HK-2 (cell line): ENCODE measurements at regions not wholly inside any gene's neighbourhood (a gene's known extent, or its start where the extent isn't known, plus 50 kb on each side); places are given as distances from the start of the nearest gene placed in this dataset.

Experiments
- DNase-seq: peaks from one replicate; pipeline ENCODE4 v3.0.0-alpha.2; 2018; ENCODE audit not compliant: unreplicated experiment

GRCh38 chr9:75410405-75410804 lies 322.1 kb downstream of the OSTF1 start:
- no peak for DNase-seq

GRCh38 chr9:75414371-75415160 lies 326.3 kb downstream of the OSTF1 start:
- DNase-seq: no peak

GRCh38 chr9:75417471-75417870 lies 329.2 kb downstream of the OSTF1 start:
- no peak for DNase-seq

GRCh38 chr9:75418518-75418917 lies 330.2 kb downstream of the OSTF1 start:
- DNase-seq: no peak

GRCh38 chr9:75422944-75423522 lies 334.7 kb downstream of the OSTF1 start:
- no peak for DNase-seq

GRCh38 chr9:75429531-75430475 lies 341.5 kb downstream of the OSTF1 start:
- DNase-seq: no peak

GRCh38 chr9:75431375-75431774 lies 343.1 kb downstream of the OSTF1 start:
- no peak for DNase-seq

GRCh38 chr9:75432386-75432785 lies 344.1 kb downstream of the OSTF1 start:
- no peak for DNase-seq

- DNase-seq: no peak
Measured at GRCh38 chr9:75432888-75433287, 344.6 kb downstream of the OSTF1 start.

- DNase-seq: no peak
Measured at GRCh38 chr9:75438716-75439115, 350.4 kb downstream of the OSTF1 start.

GRCh38 chr9:75440914-75441313 lies 352.6 kb downstream of the OSTF1 start:
- DNase-seq: no peak

- DNase-seq: no peak
Measured at GRCh38 chr9:75445144-75445543, 356.8 kb downstream of the OSTF1 start.

GRCh38 chr9:75447281-75447680 lies 359.0 kb downstream of the OSTF1 start:
- no peak for DNase-seq

GRCh38 chr9:75448281-75448680 lies 360.0 kb downstream of the OSTF1 start:
- no peak for DNase-seq

GRCh38 chr9:75448955-75449354 lies 360.6 kb downstream of the OSTF1 start:
- no peak for DNase-seq

- no peak for DNase-seq
Measured at GRCh38 chr9:75451045-75451444, 362.7 kb downstream of the OSTF1 start.

- DNase-seq: no peak
Measured at GRCh38 chr9:75451505-75451904, 363.2 kb downstream of the OSTF1 start.

GRCh38 chr9:75452512-75452911 lies 364.2 kb downstream of the OSTF1 start:
- DNase-seq: no peak

- no peak for DNase-seq
Measured at GRCh38 chr9:75454043-75454442, 365.7 kb downstream of the OSTF1 start.

- DNase-seq: no peak
Measured at GRCh38 chr9:75454891-75455290, 366.6 kb downstream of the OSTF1 start.

- no peak for DNase-seq
Measured at GRCh38 chr9:75455444-75455921, 367.2 kb downstream of the OSTF1 start.

GRCh38 chr9:75456698-75457097 lies 368.4 kb downstream of the OSTF1 start:
- no peak for DNase-seq
